GM21381 (cell line): ENCODE measurements at regions not wholly inside any gene's neighbourhood (a gene's known extent, or its start where the extent isn't known, plus 50 kb on each side); places are given as distances from the start of the nearest gene placed in this dataset.
"Not testable (repeated sequence)": the region's sequence is repeated elsewhere in the genome, so short reads cannot be mapped to it uniquely, and the experiment has no call there.

Experiments
- ATAC-seq: cut with Tn5 transposase; IDR thresholded peaks from one replicate; pipeline ENCODE4 v1.9.1; 2021; ENCODE audit warnings: mild to moderate bottlenecking, moderate library complexity; ENCODE audit not compliant: unreplicated experiment

GRCh38 chr12:77232045-77232444, 166.7 kb upstream of the E2F7 start:
- no peak for ATAC-seq

DNA sequence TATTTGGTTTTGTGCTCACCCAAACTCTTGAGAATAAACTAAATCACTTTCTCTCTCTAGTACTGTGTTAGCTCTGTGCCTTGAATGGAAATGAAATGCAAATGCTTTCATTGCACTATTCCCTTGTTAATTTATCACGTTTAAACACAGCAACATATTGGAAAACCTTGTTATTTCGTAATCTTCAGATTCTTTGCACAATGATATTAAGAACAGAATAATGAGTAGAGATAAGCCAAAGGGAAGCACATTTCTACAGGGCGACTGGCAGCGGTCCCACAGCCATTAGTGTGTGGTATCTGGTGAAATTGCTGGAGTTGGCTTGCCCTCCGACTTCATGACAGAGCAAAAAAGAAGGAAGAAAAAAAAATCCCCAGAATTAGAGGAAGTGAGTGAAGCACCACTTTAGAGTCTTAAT, 166.1 kb upstream of the E2F7 start:
- ATAC-seq, result no peak

- no peak for ATAC-seq
Measured at GRCh38 chr12:77229640-77230442, 164.5 kb upstream of the E2F7 start.

DNA sequence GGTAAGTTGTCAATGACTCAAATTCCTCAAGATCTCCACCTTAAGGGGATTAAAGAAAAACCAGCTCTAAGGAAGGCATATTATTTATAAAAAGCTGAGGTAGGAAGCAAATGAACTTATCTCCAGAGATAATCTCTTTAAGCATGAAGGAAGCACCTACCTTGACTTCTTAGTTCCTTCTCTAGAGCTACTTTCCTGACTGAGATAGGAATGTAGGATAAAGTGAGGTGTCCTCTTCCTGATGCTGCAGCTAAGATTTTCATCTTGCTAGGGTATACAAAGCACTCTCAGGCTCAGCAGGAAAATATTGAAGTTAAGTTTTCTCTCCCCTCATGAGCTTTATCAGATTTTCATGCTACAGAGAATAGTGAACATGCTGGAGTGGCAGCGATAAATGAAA, 163.0 kb upstream of the E2F7 start:
- no peak for ATAC-seq

DNA sequence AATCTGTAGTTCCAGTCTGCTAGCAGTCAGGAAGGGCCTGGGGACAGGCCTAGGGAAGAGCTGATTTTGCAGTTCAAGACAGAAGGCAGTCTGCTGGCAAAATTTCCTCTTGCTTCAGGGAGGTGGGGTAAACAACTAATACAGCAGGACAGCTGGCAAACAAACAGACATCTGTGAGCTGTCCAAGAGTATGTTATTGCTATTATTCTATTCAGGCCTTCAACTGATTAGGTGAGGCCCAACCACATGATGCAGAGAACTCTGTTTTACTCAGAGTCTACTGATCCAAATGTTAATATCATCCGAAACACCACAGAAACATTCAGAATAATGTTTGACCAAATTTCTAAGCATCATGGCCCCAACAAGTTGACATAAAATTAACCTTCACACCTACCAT, 161.0 kb upstream of the E2F7 start:
- no peak for ATAC-seq

- ATAC-seq, result no peak
Measured at GRCh38 chr12:77225373-77225772, 160.0 kb upstream of the E2F7 start.

- ATAC-seq, result no peak
Measured at GRCh38 chr12:77224346-77224745, 159.0 kb upstream of the E2F7 start.

- no peak for ATAC-seq
Measured at GRCh38 chr12:77222336-77222735, 157.0 kb upstream of the E2F7 start.

GRCh38 chr12:77220586-77220985, 155.2 kb upstream of the E2F7 start:
- ATAC-seq, result no peak

- no peak for ATAC-seq
Measured at GRCh38 chr12:77218278-77218677, 152.9 kb upstream of the E2F7 start.

DNA sequence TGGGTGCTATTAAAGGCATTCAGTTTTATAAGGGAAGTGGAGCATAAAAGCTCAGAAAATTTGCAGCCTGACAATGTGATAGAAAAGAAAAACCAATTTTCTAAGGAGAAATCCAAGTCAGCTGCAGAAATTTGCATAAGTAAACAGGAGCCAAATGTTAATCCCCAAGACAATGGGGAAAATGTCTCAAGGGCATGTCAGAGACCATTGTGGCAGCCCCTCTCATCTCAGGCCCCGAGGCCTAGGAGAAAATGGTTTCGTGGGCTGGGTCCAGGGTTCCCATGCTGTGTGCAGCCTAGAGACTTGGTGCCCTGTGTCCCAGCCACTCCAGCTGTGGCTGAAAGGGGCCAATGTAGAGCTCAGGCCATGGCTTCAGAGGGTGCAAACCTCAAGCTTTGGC, 150.8 kb upstream of the E2F7 start:
- not testable (repeated sequence) for ATAC-seq

DNA sequence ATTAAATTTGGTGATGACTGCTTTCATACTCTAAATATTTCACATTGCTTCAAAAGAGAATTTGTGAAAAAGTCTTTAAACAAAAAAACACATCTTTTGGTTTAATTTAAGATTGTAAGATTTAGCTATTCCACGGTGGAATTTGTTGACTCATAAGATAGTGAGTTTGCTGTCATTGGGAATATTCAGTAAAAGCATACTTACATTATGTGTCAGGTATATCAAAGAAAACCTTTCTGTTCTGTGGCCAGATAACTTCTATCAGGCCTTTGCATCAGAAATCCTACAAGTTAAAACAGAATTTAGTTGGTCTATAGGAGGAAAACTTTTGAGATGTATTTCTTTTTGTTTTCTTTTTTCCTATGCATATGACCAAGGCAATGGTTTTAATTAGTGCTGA, 148.8 kb upstream of the E2F7 start:
- no peak for ATAC-seq

DNA sequence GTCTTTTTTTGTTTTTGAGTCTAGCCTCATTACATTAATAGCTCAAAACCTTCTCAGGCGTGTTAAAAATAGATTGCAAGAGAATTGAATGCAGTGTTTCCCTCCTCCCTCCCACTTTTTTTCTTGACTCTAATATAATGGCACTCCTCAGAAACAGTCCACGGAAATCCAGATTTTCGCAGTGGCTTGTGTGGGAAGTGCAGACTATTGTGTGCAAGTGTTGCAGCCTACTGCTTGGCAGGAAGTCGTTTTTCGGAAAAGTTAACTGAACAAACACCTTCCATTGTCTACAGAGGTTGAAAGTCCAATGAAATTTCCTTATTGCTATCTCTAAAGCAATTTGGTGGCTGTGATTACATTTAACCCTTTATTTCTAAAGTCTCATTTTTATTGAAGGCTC, 147.9 kb upstream of the E2F7 start:
- no peak for ATAC-seq

- no peak for ATAC-seq
Measured at GRCh38 chr12:77210724-77211123, 145.4 kb upstream of the E2F7 start.

DNA sequence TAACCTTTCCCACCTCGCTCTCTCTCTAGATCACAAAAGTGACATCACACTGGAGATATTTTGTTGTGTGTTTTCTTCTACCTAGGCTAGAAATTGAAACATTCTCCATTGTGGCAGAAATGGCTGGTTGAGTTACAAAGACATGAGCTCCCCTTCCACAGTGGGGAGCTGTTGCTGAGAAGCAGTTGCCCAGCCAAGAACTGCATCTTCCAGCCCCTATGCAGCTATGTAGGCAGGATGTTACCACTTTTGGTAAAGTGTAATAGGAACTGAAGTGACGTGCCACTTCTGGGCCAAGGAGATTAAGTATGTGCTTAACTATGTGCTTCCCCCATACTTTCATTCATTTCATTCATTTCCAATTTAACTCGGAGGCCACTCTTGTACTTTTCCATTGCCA, 138.7 kb upstream of the E2F7 start:
- ATAC-seq, result no peak

GRCh38 chr12:77202457-77203060, 137.2 kb upstream of the E2F7 start:
- no peak for ATAC-seq

- no peak for ATAC-seq
Measured at GRCh38 chr12:77189901-77190416, 124.6 kb upstream of the E2F7 start.

DNA sequence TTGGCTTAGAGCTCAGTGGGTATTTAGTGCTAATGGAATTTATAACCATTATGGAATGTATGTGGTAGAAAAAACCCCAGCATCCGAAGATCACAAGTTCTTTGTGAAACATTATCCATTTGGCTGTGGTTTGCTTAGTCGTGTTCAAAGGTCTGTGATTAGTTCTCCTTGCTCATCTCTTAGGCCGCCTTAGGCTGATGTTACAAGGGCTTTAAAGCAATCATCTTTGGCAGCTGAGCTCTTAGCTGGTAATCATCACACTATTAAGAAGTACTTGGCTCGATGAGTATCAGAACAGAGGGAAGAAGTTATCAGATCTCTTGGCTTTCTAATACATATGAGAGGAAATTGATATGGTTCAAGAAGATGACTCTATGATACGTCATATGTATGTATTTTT, 124.1 kb upstream of the E2F7 start:
- ATAC-seq, result no peak

DNA sequence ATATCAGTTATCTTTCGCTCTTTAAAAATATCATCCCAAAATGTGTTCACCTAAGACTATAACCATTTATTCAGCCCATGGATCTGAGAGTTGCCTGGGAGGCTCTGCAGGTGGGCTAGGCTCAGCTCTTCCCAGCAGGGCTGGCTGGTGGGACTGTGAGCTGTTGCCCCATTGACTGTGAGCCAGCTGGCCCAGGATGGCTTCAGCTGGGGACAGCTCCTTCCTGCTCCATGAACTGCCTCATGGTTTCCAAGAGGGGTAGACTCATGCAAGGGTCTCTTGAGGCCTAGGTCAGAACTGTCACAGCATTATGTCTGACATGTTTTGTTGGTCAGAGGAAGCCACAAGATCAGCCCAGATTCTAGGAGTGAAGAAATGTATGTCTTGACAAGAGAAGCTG, 114.1 kb upstream of the E2F7 start:
- no peak for ATAC-seq

- ATAC-seq, result no peak
Measured at GRCh38 chr12:77167801-77168200, 102.4 kb upstream of the E2F7 start.

DNA sequence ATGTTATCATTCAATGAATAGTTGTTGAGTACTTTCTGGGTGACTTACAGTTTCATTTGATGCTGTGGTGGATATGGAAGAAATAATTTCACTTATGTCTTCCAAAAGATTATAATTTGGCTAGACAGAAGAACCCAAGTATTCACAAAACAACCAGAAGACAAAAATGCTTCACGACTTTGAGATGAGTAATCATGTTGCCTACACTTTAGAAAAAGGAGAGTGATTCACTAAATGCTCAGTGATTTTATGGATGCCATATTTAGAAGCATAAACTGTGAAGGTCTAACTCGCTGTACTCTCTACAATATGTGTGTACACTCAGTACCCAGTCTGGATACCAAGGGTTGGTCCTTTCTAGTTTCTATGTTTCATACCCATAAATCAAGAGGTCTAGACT, 101.3 kb upstream of the E2F7 start:
- ATAC-seq, result no peak
